Middle frontal gyrus (tissue), 1 donor: ENCODE measurements at regions not wholly inside any gene's neighbourhood (a gene's known extent, or its start where the extent isn't known, plus 50 kb on each side); places are given as distances from the start of the nearest gene placed in this dataset.

Source experiments
- DNase-seq: peaks from one replicate; pipeline ENCODE4 v3.0.0-alpha.2; 2015; ENCODE audit warnings: low spot score; ENCODE audit errors: extremely low spot score

GRCh38 chr7:84336303-84336702 lies 141.7 kb upstream of the SEMA3A start:
- DNase-seq: no peak

GRCh38 chr7:84331616-84332015 lies 137.0 kb upstream of the SEMA3A start:
- DNase-seq: no peak

GRCh38 chr7:84328571-84328970 lies 134.0 kb upstream of the SEMA3A start:
- DNase-seq: no peak

- DNase-seq: no peak
Measured at GRCh38 chr7:84324136-84324630, 129.6 kb upstream of the SEMA3A start.

GRCh38 chr7:84317536-84317935 lies 122.9 kb upstream of the SEMA3A start:
- DNase-seq: no peak

- DNase-seq: no peak
Measured at GRCh38 chr7:84314263-84314662, 119.7 kb upstream of the SEMA3A start.

GRCh38 chr7:84304407-84304806 lies 109.8 kb upstream of the SEMA3A start:
- no peak for DNase-seq

GRCh38 chr7:84302949-84303348 lies 108.4 kb upstream of the SEMA3A start:
- no peak for DNase-seq

GRCh38 chr7:84297616-84298015 lies 103.0 kb upstream of the SEMA3A start:
- DNase-seq: no peak

- no peak for DNase-seq
Measured at GRCh38 chr7:84294847-84295455, 100.4 kb upstream of the SEMA3A start.

- no peak for DNase-seq
Measured at GRCh38 chr7:84294391-84294790, 99.8 kb upstream of the SEMA3A start.

- DNase-seq: no peak
Measured at GRCh38 chr7:84291756-84292155, 97.2 kb upstream of the SEMA3A start.

- DNase-seq: no peak
Measured at GRCh38 chr7:84283798-84284197, 89.2 kb upstream of the SEMA3A start.

- no peak for DNase-seq
Measured at GRCh38 chr7:84281518-84281917, 86.9 kb upstream of the SEMA3A start.

GRCh38 chr7:84277628-84278224 lies 83.1 kb upstream of the SEMA3A start:
- no peak for DNase-seq

GRCh38 chr7:84274029-84274638 lies 79.5 kb upstream of the SEMA3A start:
- DNase-seq: no peak

- DNase-seq: no peak
Measured at GRCh38 chr7:84271543-84271942, 77.0 kb upstream of the SEMA3A start.

- no peak for DNase-seq
Measured at GRCh38 chr7:84264396-84264795, 69.8 kb upstream of the SEMA3A start.

GRCh38 chr7:84263106-84263505 lies 68.5 kb upstream of the SEMA3A start:
- DNase-seq: no peak

GRCh38 chr7:84261509-84261908 lies 66.9 kb upstream of the SEMA3A start:
- no peak for DNase-seq

- DNase-seq: no peak
Measured at GRCh38 chr7:84258628-84259027, 64.0 kb upstream of the SEMA3A start.

GRCh38 chr7:84256571-84256971 lies 62.0 kb upstream of the SEMA3A start:
- no peak for DNase-seq

- DNase-seq: no peak
Measured at GRCh38 chr7:84251277-84251781, 56.7 kb upstream of the SEMA3A start.
